HL-60 (cell line): ENCODE measurements at regions not wholly inside any gene's neighbourhood (a gene's known extent, or its start where the extent isn't known, plus 50 kb on each side); places are given as distances from the start of the nearest gene placed in this dataset.

ENCODE experiments used
- DNase-seq, 2 experiments: peaks; one replicate each; pipeline ENCODE4 v3.0.0-alpha.2; 2010 to 2020; ENCODE audit warnings: low read depth in 1 of 2, low spot score in 1 of 2
- H3K27ac ChIP-seq: fragments of 250-450 bp; sonication (Bioruptor Pico); replicated peaks from 2 replicates; pipeline ENCODE4 v1.5.1; 2020; ENCODE audit warnings: mild to moderate bottlenecking, moderate library complexity
- H3K27me3 ChIP-seq: fragments of 250-450 bp; sonication (Bioruptor Pico); 2 replicates; pipeline ENCODE4 v1.5.1; 2021; ENCODE audit warnings: mild to moderate bottlenecking, moderate library complexity; ENCODE audit not compliant: insufficient read depth, poor library complexity, severe bottlenecking
- H3K4me3 ChIP-seq: replicated peaks from 2 replicates; pipeline ENCODE4 v1.5.1; 2011; ENCODE audit warnings: mild to moderate bottlenecking, control low read depth, low read length; ENCODE audit not compliant: insufficient read depth
- CTCF ChIP-seq: IDR thresholded peaks from one replicate; pipeline ENCODE4 v1.5.1; 2011; ENCODE audit warnings: low read length, control low read depth, inconsistent platforms; ENCODE audit not compliant: insufficient read depth
- GABPA ChIP-seq: IDR thresholded peaks from 2 replicates; pipeline ENCODE4 v1.6.1; 2012; ENCODE audit warnings: low read depth
- POLR2AphosphoS5 ChIP-seq: IDR thresholded peaks from 2 replicates; pipeline ENCODE4 v1.6.1; 2012; ENCODE audit warnings: low read depth
- REST ChIP-seq: IDR thresholded peaks from 2 replicates; pipeline ENCODE4 v1.6.1; 2012; ENCODE audit warnings: low read depth; ENCODE audit not compliant: insufficient replicate concordance
- SPI1 ChIP-seq: IDR thresholded peaks from 2 replicates; pipeline ENCODE4 v1.6.1; 2012; ENCODE audit warnings: low read depth, mild to moderate bottlenecking, borderline replicate concordance

GRCh38 chr4:164531336-164531735 is 222.6 kb upstream of the SMIM31 start:
- no peak for TF ChIP-seq GABPA
- no peak for TF ChIP-seq POLR2AphosphoS5
- TF ChIP-seq REST = no peak

DNA sequence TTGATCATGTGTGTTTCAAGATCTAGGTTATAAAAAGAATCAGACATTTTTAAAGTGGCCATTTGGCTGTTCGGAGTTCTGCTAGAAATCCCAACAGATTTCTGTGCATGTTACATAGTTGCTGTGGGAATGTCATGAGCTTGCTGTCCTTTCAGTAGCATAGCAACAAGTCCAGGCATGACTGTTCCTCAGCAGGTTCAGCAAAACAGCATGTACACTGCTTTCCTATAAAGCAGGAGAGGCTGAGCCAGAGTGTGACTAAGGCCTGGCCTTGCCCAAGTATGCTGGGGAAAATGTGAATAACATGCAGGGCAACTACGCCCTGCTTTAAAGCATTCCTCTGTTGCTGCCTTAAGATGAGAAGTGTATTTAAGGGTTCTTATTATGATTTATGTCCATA is 217.1 kb upstream of the SMIM31 start:
- no peaks in the 10 kb centered on the region for H3K27me3 ChIP-seq
- no peak for DNase-seq
- H3K4me3 ChIP-seq = no peak overlapping the region
- no peak overlapping the region for H3K27ac ChIP-seq
- no peak for TF ChIP-seq CTCF
- TF ChIP-seq SPI1 = no peak
- TF ChIP-seq REST = no peak
- no peak for TF ChIP-seq GABPA
- no peak for TF ChIP-seq POLR2AphosphoS5

More at GRCh38 chr4:164531336-164531735, 222.6 kb upstream of the SMIM31 start:
- Histone ChIP-seq H3K4me3 (no peak overlapping the region), H3K27me3 (no peaks in the 10 kb centered on the region), H3K27ac (no peak overlapping the region)
- DNase-seq = no peak

DNA sequence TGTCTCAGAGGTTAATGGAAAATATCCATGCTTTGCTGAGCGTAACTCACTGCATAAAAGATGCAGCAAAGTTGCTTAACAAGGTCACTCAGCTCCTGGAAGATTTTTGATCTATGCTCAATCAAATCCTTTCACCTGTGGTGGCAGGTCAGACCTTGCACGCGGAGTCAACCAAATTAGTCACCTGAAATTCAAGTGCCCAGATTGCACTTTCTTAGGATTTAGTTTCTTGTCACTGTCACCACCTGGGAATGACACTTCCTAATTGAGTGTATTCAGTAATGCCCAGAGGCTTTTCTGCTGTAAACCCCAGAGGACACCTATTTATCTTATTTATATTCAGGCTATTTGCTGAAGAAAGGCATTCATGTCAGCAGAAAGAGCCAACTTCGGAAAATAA is 215.8 kb upstream of the SMIM31 start:
- Histone ChIP-seq H3K4me3 (no peak overlapping the region), H3K27ac (no peak overlapping the region), H3K27me3 (no peaks in the 10 kb centered on the region)
- no peak for DNase-seq
- no peak for TF ChIP-seq SPI1
- no peak for TF ChIP-seq CTCF
- TF ChIP-seq POLR2AphosphoS5 = no peak
- TF ChIP-seq GABPA = no peak
- TF ChIP-seq REST = no peak

- no peak for TF ChIP-seq POLR2AphosphoS5
- TF ChIP-seq GABPA = no peak
- TF ChIP-seq SPI1 = no peak
- TF ChIP-seq REST = no peak
- TF ChIP-seq CTCF = no peak
- no peaks in the 10 kb centered on the region for H3K27me3 ChIP-seq
- no peak overlapping the region for H3K4me3 ChIP-seq
- no peak overlapping the region for H3K27ac ChIP-seq
- no peak for DNase-seq
Measured at GRCh38 chr4:164540987-164541386, 212.9 kb upstream of the SMIM31 start.
